ENCODE measurements at regions not wholly inside any gene's neighbourhood (a gene's known extent, or its start where the extent isn't known, plus 50 kb on each side); places are given as distances from the start of the nearest gene placed in this dataset.

DNA sequence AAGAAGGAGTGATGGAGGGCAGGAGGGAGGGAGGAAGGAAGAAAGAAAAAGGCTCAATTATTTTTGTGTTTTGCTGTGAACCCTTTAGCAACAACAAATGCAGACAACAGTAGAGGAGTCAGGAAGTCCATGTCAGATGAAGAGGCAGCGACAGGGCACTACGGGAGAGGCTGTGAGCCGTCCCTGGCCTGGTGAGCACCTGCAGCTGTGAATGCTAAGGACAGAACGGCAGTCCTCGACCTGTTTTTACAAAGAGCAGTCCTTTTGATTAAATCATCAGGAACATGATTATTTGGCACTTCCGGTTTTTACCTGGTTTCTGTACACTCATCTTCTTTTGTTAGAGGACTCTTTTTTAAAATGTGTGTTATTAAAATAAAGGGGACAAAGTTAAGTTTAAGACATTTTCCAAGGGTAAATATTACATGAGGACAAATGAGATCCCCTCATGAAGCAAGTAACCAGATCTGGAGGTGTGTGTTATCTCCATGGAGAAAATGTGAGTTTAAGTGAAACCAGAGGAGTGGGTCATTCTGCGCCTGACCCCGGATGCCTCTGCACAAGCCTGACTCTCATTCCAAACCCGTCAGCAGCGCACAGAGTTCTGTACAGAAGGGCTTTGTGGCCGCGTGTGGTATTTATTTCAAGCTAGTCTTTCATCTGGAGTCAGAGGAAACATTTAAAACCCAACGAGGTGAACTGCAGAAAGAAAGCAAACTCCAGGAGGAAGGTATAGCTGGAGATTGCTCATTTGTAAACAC is 492.5 kb downstream of the SOX11 start:
- TF ChIP-seq POLR2A (IDR thresholded peaks at IDR 0.05) = no peak
- TF ChIP-seq, protein P1, sequence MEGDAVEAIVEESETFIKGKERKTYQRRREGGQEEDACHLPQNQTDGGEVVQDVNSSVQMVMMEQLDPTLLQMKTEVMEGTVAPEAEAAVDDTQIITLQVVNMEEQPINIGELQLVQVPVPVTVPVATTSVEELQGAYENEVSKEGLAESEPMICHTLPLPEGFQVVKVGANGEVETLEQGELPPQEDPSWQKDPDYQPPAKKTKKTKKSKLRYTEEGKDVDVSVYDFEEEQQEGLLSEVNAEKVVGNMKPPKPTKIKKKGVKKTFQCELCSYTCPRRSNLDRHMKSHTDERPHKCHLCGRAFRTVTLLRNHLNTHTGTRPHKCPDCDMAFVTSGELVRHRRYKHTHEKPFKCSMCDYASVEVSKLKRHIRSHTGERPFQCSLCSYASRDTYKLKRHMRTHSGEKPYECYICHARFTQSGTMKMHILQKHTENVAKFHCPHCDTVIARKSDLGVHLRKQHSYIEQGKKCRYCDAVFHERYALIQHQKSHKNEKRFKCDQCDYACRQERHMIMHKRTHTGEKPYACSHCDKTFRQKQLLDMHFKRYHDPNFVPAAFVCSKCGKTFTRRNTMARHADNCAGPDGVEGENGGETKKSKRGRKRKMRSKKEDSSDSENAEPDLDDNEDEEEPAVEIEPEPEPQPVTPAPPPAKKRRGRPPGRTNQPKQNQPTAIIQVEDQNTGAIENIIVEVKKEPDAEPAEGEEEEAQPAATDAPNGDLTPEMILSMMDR (IDR thresholded peaks at IDR 0.05 in 8 of 11, conservative IDR thresholded peaks at IDR 0.05 in 3 of 11) = no peak

Data from spleen (tissue), 7 donors.